H1 (cell line): ENCODE measurements at regions not wholly inside any gene's neighbourhood (a gene's known extent, or its start where the extent isn't known, plus 50 kb on each side); places are given as distances from the start of the nearest gene placed in this dataset.

Source experiments
- BCL11A ChIP-seq, 2 experiments: IDR thresholded peaks; one replicate each; pipeline ENCODE4 v1.6.1; 2011; ENCODE audit warnings: low read depth in 2 of 2, low read length in 2 of 2, mild to moderate bottlenecking in 2 of 2
- BRCA1 ChIP-seq: IDR thresholded peaks from 2 replicates; pipeline ENCODE4 v1.6.1; 2012; ENCODE audit warnings: low read depth, low read length, improper control_type of control experiment
- CHD2 ChIP-seq: IDR thresholded peaks from 2 replicates; pipeline ENCODE4 v1.6.1; 2012; ENCODE audit warnings: low read length, improper control_type of control experiment
- EZH2 ChIP-seq: fragments of 200-600 bp; sonication (generic); IDR thresholded peaks from 2 replicates; pipeline ENCODE4 v1.7.1; 2012; ENCODE audit warnings: low read depth, mild to moderate bottlenecking, moderate library complexity, low read length, inconsistent platforms; ENCODE audit not compliant: severe bottlenecking
- FOSL1 ChIP-seq: IDR thresholded peaks from 2 replicates; pipeline ENCODE4 v1.6.1; 2011; ENCODE audit warnings: mild to moderate bottlenecking, low read depth, low read length, moderate library complexity; ENCODE audit not compliant: insufficient read depth
- POLR2AphosphoS5 ChIP-seq: IDR thresholded peaks from 2 replicates; pipeline ENCODE4 v1.6.1; 2011; ENCODE audit warnings: low read depth, low read length
- RFX5 ChIP-seq: IDR thresholded peaks from 2 replicates; pipeline ENCODE4 v1.6.1; 2011; ENCODE audit warnings: low read depth, low read length, improper control_type of control experiment, borderline replicate concordance
- TBP ChIP-seq: IDR thresholded peaks from 2 replicates; pipeline ENCODE4 v1.6.1; 2011; ENCODE audit warnings: low read depth, low read length, improper control_type of control experiment
- YY1 ChIP-seq: IDR thresholded peaks from 2 replicates; pipeline ENCODE4 v1.6.1; 2011; ENCODE audit warnings: low read depth, mild to moderate bottlenecking, low read length
- TF ChIP-seq, protein P1 (sequence below), 3 experiments: IDR thresholded peaks; 1 replicate in 2 of 3; 2 replicates in 1 of 3; pipeline versions ENCODE4 v1.5.1 to v1.6.1; 2011; ENCODE audit warnings: low read length in 3 of 3, mild to moderate bottlenecking in 3 of 3, inconsistent platforms in 2 of 3, low read depth in 1 of 3, moderate library complexity in 1 of 3; ENCODE audit not compliant: insufficient read depth in 1 of 3; ENCODE audit errors: control extremely low read depth in 1 of 3
- TF ChIP-seq, protein P2 (sequence below): IDR thresholded peaks from 2 replicates; pipeline ENCODE4 v1.6.1; 2011; ENCODE audit warnings: low read depth, mild to moderate bottlenecking, low read length; ENCODE audit not compliant: insufficient read depth
- TF ChIP-seq, protein P3 (sequence below): IDR thresholded peaks from 2 replicates; pipeline ENCODE4 v1.6.1; 2011; ENCODE audit warnings: low read length, improper control_type of control experiment

DNA sequence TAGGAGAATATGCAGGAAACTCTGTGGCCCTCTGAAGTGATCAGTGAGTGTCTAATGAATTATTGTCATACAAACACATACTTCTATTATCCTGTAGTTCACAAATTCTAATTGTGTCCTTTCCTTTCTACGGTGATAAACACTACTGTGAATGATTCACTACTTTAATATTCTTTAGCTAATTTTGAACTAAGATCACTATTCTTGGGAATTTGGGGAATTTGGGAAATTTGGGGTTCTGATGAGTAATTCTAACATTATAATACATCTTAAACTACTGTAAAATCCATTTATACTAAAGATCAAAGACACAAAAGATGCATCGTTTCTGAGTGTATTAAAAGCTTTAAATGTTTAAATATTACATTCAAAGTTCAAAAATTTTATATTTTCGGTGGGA lies 1287.2 kb upstream of the CITED2 start:
- TF ChIP-seq RFX5 (no peak), FOSL1 (no peak), BRCA1 (no peak), BCL11A (IDR thresholded peaks at IDR 0.05; ENCODE audit: low read depth in 2 of 2, low read length in 2 of 2) (no peak), YY1 (no peak), CHD2 (no peak), EZH2 (no peak), POLR2AphosphoS5 (no peak), TBP (no peak)
- TF ChIP-seq, protein P1, sequence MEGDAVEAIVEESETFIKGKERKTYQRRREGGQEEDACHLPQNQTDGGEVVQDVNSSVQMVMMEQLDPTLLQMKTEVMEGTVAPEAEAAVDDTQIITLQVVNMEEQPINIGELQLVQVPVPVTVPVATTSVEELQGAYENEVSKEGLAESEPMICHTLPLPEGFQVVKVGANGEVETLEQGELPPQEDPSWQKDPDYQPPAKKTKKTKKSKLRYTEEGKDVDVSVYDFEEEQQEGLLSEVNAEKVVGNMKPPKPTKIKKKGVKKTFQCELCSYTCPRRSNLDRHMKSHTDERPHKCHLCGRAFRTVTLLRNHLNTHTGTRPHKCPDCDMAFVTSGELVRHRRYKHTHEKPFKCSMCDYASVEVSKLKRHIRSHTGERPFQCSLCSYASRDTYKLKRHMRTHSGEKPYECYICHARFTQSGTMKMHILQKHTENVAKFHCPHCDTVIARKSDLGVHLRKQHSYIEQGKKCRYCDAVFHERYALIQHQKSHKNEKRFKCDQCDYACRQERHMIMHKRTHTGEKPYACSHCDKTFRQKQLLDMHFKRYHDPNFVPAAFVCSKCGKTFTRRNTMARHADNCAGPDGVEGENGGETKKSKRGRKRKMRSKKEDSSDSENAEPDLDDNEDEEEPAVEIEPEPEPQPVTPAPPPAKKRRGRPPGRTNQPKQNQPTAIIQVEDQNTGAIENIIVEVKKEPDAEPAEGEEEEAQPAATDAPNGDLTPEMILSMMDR (IDR thresholded peaks at IDR 0.05; ENCODE audit: control extremely low read depth in 1 of 3, insufficient read depth in 1 of 3, low read depth in 1 of 3, low read length in 3 of 3): no peak
- TF ChIP-seq, protein P2, sequence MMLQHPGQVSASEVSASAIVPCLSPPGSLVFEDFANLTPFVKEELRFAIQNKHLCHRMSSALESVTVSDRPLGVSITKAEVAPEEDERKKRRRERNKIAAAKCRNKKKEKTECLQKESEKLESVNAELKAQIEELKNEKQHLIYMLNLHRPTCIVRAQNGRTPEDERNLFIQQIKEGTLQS: no peak
- TF ChIP-seq, protein P3, sequence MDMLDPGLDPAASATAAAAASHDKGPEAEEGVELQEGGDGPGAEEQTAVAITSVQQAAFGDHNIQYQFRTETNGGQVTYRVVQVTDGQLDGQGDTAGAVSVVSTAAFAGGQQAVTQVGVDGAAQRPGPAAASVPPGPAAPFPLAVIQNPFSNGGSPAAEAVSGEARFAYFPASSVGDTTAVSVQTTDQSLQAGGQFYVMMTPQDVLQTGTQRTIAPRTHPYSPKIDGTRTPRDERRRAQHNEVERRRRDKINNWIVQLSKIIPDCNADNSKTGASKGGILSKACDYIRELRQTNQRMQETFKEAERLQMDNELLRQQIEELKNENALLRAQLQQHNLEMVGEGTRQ: no peak
